PC-9 (cell line): ENCODE measurements at regions not wholly inside any gene's neighbourhood (a gene's known extent, or its start where the extent isn't known, plus 50 kb on each side); places are given as distances from the start of the nearest gene placed in this dataset.

Source experiments
- CTCF ChIP-seq: fragments of 200-600 bp; sonication (generic); conservative IDR thresholded peaks from 2 replicates; pipeline ENCODE4 v1.6.1; 2017; ENCODE audit warnings: mixed run types, antibody characterized with exemption, mild to moderate bottlenecking, moderate library complexity
- EZH2 ChIP-seq: fragments of 200-600 bp; sonication (generic); IDR thresholded peaks from 2 replicates; pipeline ENCODE4 v1.8.0; 2017; ENCODE audit warnings: antibody characterized with exemption, low read depth

GRCh38 chr1:234765672-234766071 is 155.7 kb upstream of the IRF2BP2 start:
- TF ChIP-seq CTCF = no peak
- no peak for TF ChIP-seq EZH2
